WERI-Rb-1 (cell line): ENCODE measurements at regions not wholly inside any gene's neighbourhood (a gene's known extent, or its start where the extent isn't known, plus 50 kb on each side); places are given as distances from the start of the nearest gene placed in this dataset.

Source experiments
- DNase-seq: peaks from one replicate; pipeline ENCODE4 v3.0.0-alpha.2; 2020
- H3K27ac ChIP-seq: fragments of 250-450 bp; sonication (Bioruptor Pico); 2 replicates; pipeline ENCODE4 v1.5.1; 2020; ENCODE audit warnings: mild to moderate bottlenecking, moderate library complexity
- H3K27me3 ChIP-seq: fragments of 250-450 bp; sonication (Bioruptor Pico); 2 replicates; pipeline ENCODE4 v1.5.1; 2021; ENCODE audit warnings: mild to moderate bottlenecking, low read depth, moderate library complexity; ENCODE audit not compliant: insufficient read depth, severe bottlenecking
- H3K36me3 ChIP-seq: fragments of 250-450 bp; sonication (Bioruptor Pico); 2 replicates; pipeline ENCODE4 v1.5.1; 2020; ENCODE audit warnings: mild to moderate bottlenecking, moderate library complexity
- H3K4me3 ChIP-seq: 2 replicates; pipeline ENCODE4 v1.5.1; 2011; ENCODE audit warnings: low read depth, mild to moderate bottlenecking, control low read depth, low read length
- H3K9me3 ChIP-seq: fragments of 250-450 bp; sonication (Bioruptor Pico); 2 replicates; pipeline ENCODE4 v1.5.1; 2021; ENCODE audit warnings: mild to moderate bottlenecking, moderate library complexity; ENCODE audit not compliant: severe bottlenecking
- TF ChIP-seq, protein P1 (sequence below): IDR thresholded peaks from 2 replicates; pipeline ENCODE4 v1.5.1; 2011; ENCODE audit warnings: low read depth, mild to moderate bottlenecking, control low read depth, inconsistent platforms, low read length

DNA sequence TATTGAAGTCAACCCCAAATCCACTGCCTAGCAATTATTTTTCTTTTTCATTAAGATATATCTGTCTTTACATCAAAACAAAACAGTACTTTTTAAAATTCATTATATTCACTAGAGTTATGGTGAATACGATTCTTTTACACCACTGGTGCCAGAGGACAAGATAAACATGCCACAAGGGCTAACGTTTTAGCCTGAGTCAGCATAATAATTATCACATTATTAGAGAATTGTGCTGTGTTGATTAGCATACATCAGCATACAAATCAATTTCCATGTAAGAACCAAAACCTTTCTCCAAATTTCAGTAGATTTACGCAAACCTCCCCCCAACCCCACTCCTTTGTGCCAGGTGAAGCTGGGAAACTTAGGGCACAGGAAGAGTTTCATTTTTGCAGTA is 131.1 kb upstream of the TMEM106B start:
- TF ChIP-seq, protein P1, sequence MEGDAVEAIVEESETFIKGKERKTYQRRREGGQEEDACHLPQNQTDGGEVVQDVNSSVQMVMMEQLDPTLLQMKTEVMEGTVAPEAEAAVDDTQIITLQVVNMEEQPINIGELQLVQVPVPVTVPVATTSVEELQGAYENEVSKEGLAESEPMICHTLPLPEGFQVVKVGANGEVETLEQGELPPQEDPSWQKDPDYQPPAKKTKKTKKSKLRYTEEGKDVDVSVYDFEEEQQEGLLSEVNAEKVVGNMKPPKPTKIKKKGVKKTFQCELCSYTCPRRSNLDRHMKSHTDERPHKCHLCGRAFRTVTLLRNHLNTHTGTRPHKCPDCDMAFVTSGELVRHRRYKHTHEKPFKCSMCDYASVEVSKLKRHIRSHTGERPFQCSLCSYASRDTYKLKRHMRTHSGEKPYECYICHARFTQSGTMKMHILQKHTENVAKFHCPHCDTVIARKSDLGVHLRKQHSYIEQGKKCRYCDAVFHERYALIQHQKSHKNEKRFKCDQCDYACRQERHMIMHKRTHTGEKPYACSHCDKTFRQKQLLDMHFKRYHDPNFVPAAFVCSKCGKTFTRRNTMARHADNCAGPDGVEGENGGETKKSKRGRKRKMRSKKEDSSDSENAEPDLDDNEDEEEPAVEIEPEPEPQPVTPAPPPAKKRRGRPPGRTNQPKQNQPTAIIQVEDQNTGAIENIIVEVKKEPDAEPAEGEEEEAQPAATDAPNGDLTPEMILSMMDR = no peak
- H3K27ac ChIP-seq = no peak overlapping the region

DNA sequence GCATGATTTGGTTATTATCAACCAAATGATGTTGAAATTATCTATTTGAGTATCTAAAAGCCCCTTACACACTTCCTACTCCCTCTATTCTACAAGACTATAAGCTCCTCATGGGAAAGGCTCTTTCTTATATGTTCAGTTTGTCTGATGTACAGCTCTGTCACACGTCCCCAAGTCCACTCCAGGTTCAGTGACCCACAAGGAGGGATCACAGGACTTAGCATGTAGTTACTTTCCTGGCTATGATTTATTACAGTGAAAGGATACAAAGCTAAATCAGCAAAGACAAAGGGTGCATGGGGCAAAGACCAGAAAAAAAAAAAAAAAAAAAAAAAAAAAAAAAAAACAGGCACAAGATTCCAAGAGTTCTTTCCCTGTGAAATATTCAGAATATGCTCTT is 125.6 kb upstream of the TMEM106B start:
- Histone ChIP-seq H3K9me3 (no peaks in the 10 kb centered on the region), H3K36me3 (no peaks in the 10 kb centered on the region), H3K4me3 (no peak overlapping the region), H3K27me3 (no peaks in the 10 kb centered on the region), H3K27ac (no peak overlapping the region)
- DNase-seq = no peak
- TF ChIP-seq, protein P1 = no peak

More for the DNA sequence above, 131.1 kb upstream of the TMEM106B start:
- Histone ChIP-seq H3K27me3 (no peaks in the 10 kb centered on the region), H3K36me3 (no peaks in the 10 kb centered on the region), H3K9me3 (no peaks in the 10 kb centered on the region), H3K4me3 (no peak overlapping the region)
- DNase-seq = no peak

DNA sequence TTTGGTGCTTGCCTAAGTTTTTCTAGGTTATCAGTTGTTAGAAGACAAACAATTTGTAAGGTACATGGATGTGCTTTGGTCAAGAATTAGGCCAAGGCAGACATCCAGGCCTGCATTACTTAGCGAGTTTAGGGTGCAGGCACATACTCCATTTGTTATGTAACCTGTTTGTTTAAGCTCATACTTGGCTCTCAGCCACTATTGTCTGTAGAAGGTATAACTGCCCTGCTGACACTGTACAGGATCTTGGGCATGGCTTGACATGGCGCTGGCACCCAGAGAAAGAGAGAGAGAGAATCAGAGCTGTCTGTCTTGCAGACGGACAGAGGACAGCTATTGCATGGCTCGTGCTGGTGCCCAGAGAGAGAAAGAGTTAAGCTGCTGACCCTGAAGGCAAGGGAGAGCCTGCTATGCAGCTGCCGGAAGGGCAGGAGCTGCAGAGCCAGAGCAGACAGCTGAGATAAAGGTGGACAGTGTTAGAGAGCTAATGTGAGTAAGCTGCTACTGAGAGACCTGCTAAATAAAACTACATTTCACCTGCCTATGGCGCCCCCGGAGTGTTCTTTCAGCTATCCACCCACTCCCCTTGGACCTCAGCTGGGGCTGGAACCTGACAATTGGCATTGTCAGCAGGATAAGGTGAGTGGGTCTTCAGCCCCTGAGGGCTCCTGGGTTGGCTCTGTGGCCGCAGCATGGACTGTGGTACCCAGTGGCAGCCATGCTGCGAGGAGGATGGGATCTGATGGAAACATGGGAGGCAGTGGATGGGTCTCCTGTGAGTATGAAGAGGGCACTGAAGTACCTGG is 120.9 kb upstream of the TMEM106B start:
- H3K36me3 ChIP-seq = no peaks in the 10 kb centered on the region
- TF ChIP-seq, protein P1 = no peak
- no peak for DNase-seq
- no peak overlapping the region for H3K27ac ChIP-seq
- H3K27me3 ChIP-seq = no peaks in the 10 kb centered on the region
- H3K4me3 ChIP-seq = no peak overlapping the region
- no peaks in the 10 kb centered on the region for H3K9me3 ChIP-seq

DNA sequence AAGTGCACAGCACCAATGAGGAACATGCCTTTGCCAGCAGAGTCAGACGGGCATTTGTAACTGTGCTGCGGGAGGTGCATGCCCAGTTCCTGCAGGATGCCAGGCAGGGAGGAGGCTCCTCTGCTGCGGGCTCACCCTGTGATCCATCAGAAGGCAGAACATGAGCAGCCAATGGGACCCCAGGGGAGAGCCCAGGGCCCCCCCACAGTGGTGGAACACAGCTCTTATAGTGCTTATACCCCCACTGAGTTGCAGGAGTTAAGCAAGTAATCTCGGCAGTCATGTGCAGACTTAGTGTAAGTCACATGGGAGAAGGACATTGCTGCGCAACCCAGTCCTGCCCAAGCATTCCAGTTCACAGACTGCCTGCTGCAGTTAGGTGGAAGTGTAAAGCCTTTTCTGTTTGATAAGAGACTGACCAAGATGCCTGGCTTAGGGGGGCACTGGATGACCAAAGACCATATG is 120.3 kb upstream of the TMEM106B start:
- DNase-seq = no peak
- H3K9me3 ChIP-seq = no peaks in the 10 kb centered on the region

DNA sequence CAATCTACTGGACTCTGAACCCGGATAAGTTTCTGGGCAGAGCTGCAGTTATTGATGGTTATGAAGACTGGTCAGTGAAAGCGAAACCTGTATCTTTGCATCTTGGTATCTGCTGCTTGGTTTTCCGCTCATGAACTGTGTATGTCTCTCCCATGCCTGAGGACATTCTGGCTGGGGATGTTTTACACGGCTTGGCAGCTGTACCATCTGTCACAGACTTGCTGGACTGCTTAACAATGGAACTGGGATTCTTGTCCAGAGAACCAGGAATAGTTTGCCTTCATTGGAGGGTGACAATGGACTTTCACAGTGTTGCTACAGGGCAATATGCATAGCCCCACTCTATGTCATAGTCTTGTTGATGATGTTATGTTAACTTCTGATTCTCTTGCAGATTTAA is 119.9 kb upstream of the TMEM106B start:
- Histone ChIP-seq H3K27ac (no peak overlapping the region), H3K9me3 (no peaks in the 10 kb centered on the region), H3K4me3 (no peak overlapping the region), H3K36me3 (no peaks in the 10 kb centered on the region), H3K27me3 (no peaks in the 10 kb centered on the region)
- TF ChIP-seq, protein P1 = no peak
- no peak for DNase-seq

More for the DNA sequence above, 120.3 kb upstream of the TMEM106B start:
- H3K36me3 ChIP-seq = no peaks in the 10 kb centered on the region
- no peak overlapping the region for H3K4me3 ChIP-seq
- TF ChIP-seq, protein P1 = no peak
- H3K27me3 ChIP-seq = no peaks in the 10 kb centered on the region
- no peak overlapping the region for H3K27ac ChIP-seq
